A673 (cell line): ENCODE measurements at regions not wholly inside any gene's neighbourhood (a gene's known extent, or its start where the extent isn't known, plus 50 kb on each side); places are given as distances from the start of the nearest gene placed in this dataset.

Source experiments
- BruUV-seq: library from RNA; stranded (reverse); fragments of 400-500 nt; replicated peaks from 2 replicates; lab custom pipeline; 2021; lab: Mats Ljungman, UMichigan
- CTCF ChIA-PET: fragments of 300-600 bp; sonication (Branson Sonifier 250); formaldehyde crosslinking; loops from one replicate; lab custom pipeline; 2022; ENCODE audit warnings: antibody characterized with exemption; lab: Charles Lee
- POLR2A ChIA-PET: fragments of 300-600 bp; sonication (Branson Sonifier 250); formaldehyde crosslinking; loops from one replicate; lab custom pipeline; 2022; ENCODE audit warnings: antibody characterized with exemption; ENCODE audit not compliant: low non-redundant PET; lab: Charles Lee
- DNase-seq: peaks from one replicate; pipeline ENCODE4 v3.0.0-alpha.2; 2015; ENCODE audit warnings: low spot score
- H3K27ac ChIP-seq: fragments of 200-600 bp; sonication (generic); 2 replicates; pipeline ENCODE4 v1.5.1; 2016; ENCODE audit warnings: mixed run types, low read depth, mild to moderate bottlenecking, mixed read lengths, antibody characterized with exemption, low read length; ENCODE audit not compliant: poor library complexity, severe bottlenecking
- H3K27me3 ChIP-seq: fragments of 200-600 bp; sonication (generic); replicated peaks from 2 replicates; pipeline ENCODE4 v1.6.1; 2017; ENCODE audit warnings: mixed run types, low read depth, mild to moderate bottlenecking, mixed read lengths, antibody characterized with exemption, low read length; ENCODE audit not compliant: insufficient read depth, poor library complexity
- H3K36me3 ChIP-seq: fragments of 200-600 bp; sonication (generic); 2 replicates; pipeline ENCODE4 v1.6.1; 2016; ENCODE audit warnings: mixed run types, mild to moderate bottlenecking, mixed read lengths, antibody characterized with exemption, low read length; ENCODE audit not compliant: insufficient read depth, poor library complexity, severe bottlenecking
- H3K4me1 ChIP-seq: fragments of 200-600 bp; sonication (generic); 2 replicates; pipeline ENCODE4 v1.6.1; 2017; ENCODE audit warnings: mixed run types, mild to moderate bottlenecking, mixed read lengths, antibody characterized with exemption, low read length; ENCODE audit not compliant: insufficient read depth, poor library complexity, severe bottlenecking
- H3K4me3 ChIP-seq: fragments of 200-600 bp; sonication (generic); 2 replicates; pipeline ENCODE4 v1.5.1; 2016; ENCODE audit warnings: low read depth, mixed run types, mild to moderate bottlenecking, mixed read lengths, low read length; ENCODE audit not compliant: poor library complexity, severe bottlenecking
- H3K9me3 ChIP-seq: fragments of 200-600 bp; sonication (generic); 2 replicates; pipeline ENCODE4 v1.6.1; 2016; ENCODE audit warnings: mixed run types, low read depth, mild to moderate bottlenecking, mixed read lengths, antibody characterized with exemption, low read length; ENCODE audit not compliant: poor library complexity, severe bottlenecking
- EZH2 ChIP-seq: fragments of 200-600 bp; sonication (generic); IDR thresholded peaks from 2 replicates; pipeline ENCODE4 v1.6.1; 2017; ENCODE audit warnings: borderline replicate concordance, low read depth, mild to moderate bottlenecking, mixed read lengths, antibody characterized with exemption, low read length; ENCODE audit not compliant: poor library complexity, severe bottlenecking
- intact Hi-C: fragments of 100-400 bp; cut with micrococcal nuclease; formaldehyde crosslinking; loops from one replicate; pipeline ENCODE4 v1.10.0; 2022; ENCODE audit not compliant: unreplicated experiment
- TF ChIP-seq, protein P1 (sequence below): fragments of 300-800, 200-600 bp; sonication (generic); conservative IDR thresholded peaks from 2 replicates; pipeline ENCODE4 v1.5.1; 2017; ENCODE audit warnings: low read depth, mild to moderate bottlenecking, antibody characterized with exemption, low read length, moderate library complexity, mixed read lengths

DNA sequence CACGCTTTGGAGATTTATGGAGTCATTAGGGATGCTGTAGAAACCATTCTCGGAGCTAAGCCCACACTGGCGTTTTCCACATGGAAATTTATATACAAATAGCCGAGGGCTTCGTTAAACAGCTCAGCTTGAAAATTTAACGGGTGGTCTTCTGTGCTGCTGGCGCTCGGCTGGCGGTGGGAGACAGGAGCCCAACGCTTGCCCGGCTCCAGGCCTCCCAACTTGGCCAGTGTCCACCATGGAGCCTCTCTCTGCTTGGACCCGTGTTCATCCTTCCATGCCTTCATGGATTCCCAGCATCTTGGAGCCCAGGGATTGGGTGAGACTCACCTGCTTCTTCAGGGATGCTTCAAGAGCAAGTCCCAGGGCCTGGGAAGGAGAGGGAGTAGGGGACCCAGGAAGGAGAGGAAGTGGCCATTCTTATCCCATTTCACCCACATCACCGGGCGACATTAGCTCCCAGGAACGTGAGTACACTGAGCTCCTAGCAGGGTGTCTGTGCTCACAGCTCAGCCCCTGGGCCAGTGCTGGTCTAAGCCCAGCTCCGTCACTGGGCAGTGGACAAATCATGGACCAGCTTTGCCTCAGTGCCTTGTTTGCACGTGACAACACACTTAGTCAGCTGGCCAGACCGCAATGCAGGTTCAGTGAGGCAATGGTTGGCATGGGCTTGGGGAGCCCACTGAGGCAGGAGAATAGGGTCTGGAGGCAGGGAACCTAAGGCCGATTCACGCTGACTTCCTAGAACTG, 944.3 kb downstream of the BRD1 start:
- DNase-seq: no peak
- Histone ChIP-seq H3K4me1 (peaks cover 19% of the 10 kb centered on the region), H3K9me3 (no peaks in the 10 kb centered on the region), H3K36me3 (no peaks in the 10 kb centered on the region), H3K27me3 (no peaks in the 10 kb centered on the region), H3K4me3 (no peak overlapping the region), H3K27ac (no peak overlapping the region)
- POLR2A ChIA-PET: no interaction called here
- TF ChIP-seq, protein P1, sequence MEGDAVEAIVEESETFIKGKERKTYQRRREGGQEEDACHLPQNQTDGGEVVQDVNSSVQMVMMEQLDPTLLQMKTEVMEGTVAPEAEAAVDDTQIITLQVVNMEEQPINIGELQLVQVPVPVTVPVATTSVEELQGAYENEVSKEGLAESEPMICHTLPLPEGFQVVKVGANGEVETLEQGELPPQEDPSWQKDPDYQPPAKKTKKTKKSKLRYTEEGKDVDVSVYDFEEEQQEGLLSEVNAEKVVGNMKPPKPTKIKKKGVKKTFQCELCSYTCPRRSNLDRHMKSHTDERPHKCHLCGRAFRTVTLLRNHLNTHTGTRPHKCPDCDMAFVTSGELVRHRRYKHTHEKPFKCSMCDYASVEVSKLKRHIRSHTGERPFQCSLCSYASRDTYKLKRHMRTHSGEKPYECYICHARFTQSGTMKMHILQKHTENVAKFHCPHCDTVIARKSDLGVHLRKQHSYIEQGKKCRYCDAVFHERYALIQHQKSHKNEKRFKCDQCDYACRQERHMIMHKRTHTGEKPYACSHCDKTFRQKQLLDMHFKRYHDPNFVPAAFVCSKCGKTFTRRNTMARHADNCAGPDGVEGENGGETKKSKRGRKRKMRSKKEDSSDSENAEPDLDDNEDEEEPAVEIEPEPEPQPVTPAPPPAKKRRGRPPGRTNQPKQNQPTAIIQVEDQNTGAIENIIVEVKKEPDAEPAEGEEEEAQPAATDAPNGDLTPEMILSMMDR: no peak
- no peak for TF ChIP-seq EZH2
- no TSS peak for BruUV-seq
- CTCF ChIA-PET: no interaction called here
- intact Hi-C loops: no loop called here

- intact Hi-C loops: no loop called here
- Histone ChIP-seq H3K4me3 (no peak overlapping the region), H3K36me3 (no peaks in the 10 kb centered on the region), H3K27ac (no peak overlapping the region), H3K9me3 (no peaks in the 10 kb centered on the region), H3K4me1 (peaks cover 21% of the 10 kb centered on the region), H3K27me3 (no peaks in the 10 kb centered on the region)
- POLR2A ChIA-PET: no interaction called here
- CTCF ChIA-PET: no interaction called here
- BruUV-seq: no TSS peak
- no peak for TF ChIP-seq EZH2
- TF ChIP-seq, protein P1: no peak
- no peak for DNase-seq
These were observed 945.0 kb downstream of the BRD1 start for GRCh38 chr22:48882636-48883200.

DNA sequence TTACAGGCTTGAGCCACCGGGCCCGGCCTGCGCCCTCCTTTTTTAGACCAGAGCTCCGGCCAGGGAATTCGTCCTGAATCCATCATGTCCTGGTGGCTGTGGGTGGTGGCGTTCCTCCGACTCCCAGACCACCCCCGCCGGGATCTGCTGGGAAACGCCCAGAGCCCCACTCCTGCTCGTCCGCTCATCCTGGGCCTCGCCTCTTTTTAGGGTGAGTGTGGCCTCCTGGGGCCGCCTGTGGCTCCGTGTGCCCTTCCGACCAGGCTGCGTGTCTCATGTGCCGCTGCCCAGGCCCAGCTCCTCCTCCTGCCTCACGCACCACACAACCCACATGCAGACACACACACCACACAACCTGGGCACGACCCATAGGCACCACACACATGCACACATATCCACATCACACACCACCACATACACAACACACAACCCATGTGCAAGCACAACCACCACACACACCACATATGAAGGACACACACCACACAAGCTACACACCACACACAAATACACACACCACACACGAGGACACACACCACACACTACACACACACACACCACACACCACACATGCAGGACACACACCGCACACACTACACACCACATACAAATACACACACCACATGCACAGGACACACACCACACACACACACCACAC, 946.2 kb downstream of the BRD1 start:
- ChIA-PET CTCF (no interaction called here), POLR2A (no interaction called here)
- Histone ChIP-seq H3K27me3 (no peaks in the 10 kb centered on the region), H3K9me3 (no peaks in the 10 kb centered on the region), H3K36me3 (no peaks in the 10 kb centered on the region), H3K4me3 (no peak overlapping the region), H3K27ac (no peak overlapping the region), H3K4me1 (peaks cover 31% of the 10 kb centered on the region)
- DNase-seq: no peak
- intact Hi-C loops: no loop called here
- TF ChIP-seq EZH2: no peak
- TF ChIP-seq, protein P1: no peak
- BruUV-seq: no TSS peak
